HCT116 (cell line): ENCODE measurements at regions not wholly inside any gene's neighbourhood (a gene's known extent, or its start where the extent isn't known, plus 50 kb on each side); places are given as distances from the start of the nearest gene placed in this dataset.

Source experiments
- ATAC-seq: fragments of 200-7000 bp; cut with Tn5 transposase; 2 replicates; pipeline ENCODE4 v1.9.1; 2020; ENCODE audit warnings: mild to moderate bottlenecking, moderate library complexity
- BruUV-seq: library from RNA; stranded (reverse); fragments of 400-500 nt; replicated peaks from 2 replicates; lab custom pipeline; 2021; lab: Mats Ljungman, UMichigan
- CTCF ChIA-PET: fragments of 300-600 bp; sonication (Branson Sonifier 250); formaldehyde crosslinking; loops from one replicate; lab custom pipeline; 2021; ENCODE audit warnings: antibody characterized with exemption; lab: Charles Lee
- POLR2A ChIA-PET: fragments of 300-600, 350-600 bp; sonication (Branson Sonifier 250); formaldehyde crosslinking; loops from one replicate; lab custom pipeline; 2021; ENCODE audit warnings: antibody characterized with exemption; lab: Charles Lee
- RAD21 ChIA-PET, 2 experiments: fragments of 300-600 bp; sonication (Branson Sonifier 250); formaldehyde crosslinking; loops; one replicate each; lab custom pipeline; 2023; ENCODE audit warnings: low total read pairs in 2 of 2; ENCODE audit not compliant: uncharacterized antibody in 2 of 2, unreplicated experiment in 2 of 2, low non-redundant PET in 1 of 2; lab: Charles Lee
- DNase-seq: peaks from one replicate; pipeline ENCODE4 v3.0.0-alpha.2; 2010; ENCODE audit warnings: low read depth, low spot score
- H2AFZ ChIP-seq: fragments of 200-600 bp; shearing (Covaris generic), sonication (generic); 2 replicates; pipeline ENCODE4 v1.6.1; 2017; ENCODE audit warnings: low read depth, mixed run types, mixed read lengths, antibody characterized with exemption, low read length; ENCODE audit not compliant: poor library complexity, severe bottlenecking
- H3K27ac ChIP-seq: 2 replicates; pipeline ENCODE4 v1.5.1; 2012; ENCODE audit warnings: low read depth, low read length
- H3K27me3 ChIP-seq: fragments of 200-600 bp; sonication (generic); 2 replicates; pipeline ENCODE4 v1.6.1; 2016; ENCODE audit warnings: mixed run types, low read length, mixed read lengths; ENCODE audit not compliant: insufficient read depth
- H3K36me3 ChIP-seq, 2 experiments: fragments of 200-500 bp in 1 of 2; fragments of 200-600 bp in 1 of 2; sonication (Bioruptor generic) in 1 of 2; sonication (generic) in 1 of 2; 2 replicates each; pipeline versions ENCODE4 v1.5.1 to v1.6.1; 2014 to 2016; ENCODE audit warnings: low read length in 2 of 2, inconsistent platforms in 1 of 2, mixed read lengths in 1 of 2, mixed run types in 1 of 2; ENCODE audit not compliant: insufficient read depth in 2 of 2, control insufficient read depth in 1 of 2
- H3K4me1 ChIP-seq, 2 experiments: fragments of 200-600 bp in 1 of 2; sonication (generic) in 1 of 2; 2 replicates each; pipeline versions ENCODE4 v1.5.1 to v1.6.1; 2012 to 2017; ENCODE audit warnings: low read length in 2 of 2, inconsistent platforms in 1 of 2, mild to moderate bottlenecking in 1 of 2, mixed read lengths in 1 of 2, mixed run types in 1 of 2, moderate library complexity in 1 of 2; ENCODE audit not compliant: insufficient read depth in 2 of 2, control insufficient read depth in 1 of 2
- H3K4me2 ChIP-seq: fragments of 200-600 bp; sonication (generic); 2 replicates; pipeline ENCODE4 v1.6.1; 2017; ENCODE audit warnings: mixed run types, low read length, mixed read lengths
- H3K4me3 ChIP-seq, 2 experiments: fragments of 200-600 bp in 1 of 2; sonication (generic) in 1 of 2; replicated peaks in 1 of 2; 2 replicates each; pipeline ENCODE4 v1.5.1; 2011 to 2016; ENCODE audit warnings: low read length in 2 of 2, control low read depth in 1 of 2, low read depth in 1 of 2, mild to moderate bottlenecking in 1 of 2, mixed read lengths in 1 of 2, mixed run types in 1 of 2
- H3K79me2 ChIP-seq: fragments of 200-600 bp; sonication (generic); 2 replicates; pipeline ENCODE4 v1.6.1; 2017; ENCODE audit warnings: mild to moderate bottlenecking, mixed run types, low read length, moderate library complexity, mixed read lengths; ENCODE audit not compliant: insufficient read depth
- H3K9ac ChIP-seq: fragments of 200-600 bp; sonication (generic); 2 replicates; pipeline ENCODE4 v1.6.1; 2016; ENCODE audit warnings: low read length, mixed read lengths
- H3K9me2 ChIP-seq: fragments of 200-600 bp; sonication (generic), shearing (Covaris generic); 2 replicates; pipeline ENCODE4 v1.6.1; 2017; ENCODE audit warnings: mixed run types, mild to moderate bottlenecking, moderate library complexity; ENCODE audit not compliant: insufficient read depth
- H3K9me3 ChIP-seq, 2 experiments: fragments of 200-500 bp in 1 of 2; fragments of 200-600 bp in 1 of 2; sonication (Bioruptor generic) in 1 of 2; sonication (generic) in 1 of 2; 2 replicates each; pipeline ENCODE4 v1.6.1; 2014 to 2017; ENCODE audit warnings: low read length in 2 of 2, mixed read lengths in 2 of 2, inconsistent platforms in 1 of 2, low read depth in 1 of 2, mild to moderate bottlenecking in 1 of 2, mixed run types in 1 of 2, moderate library complexity in 1 of 2; ENCODE audit not compliant: control insufficient read depth in 1 of 2, insufficient read depth in 1 of 2
- H4K20me1 ChIP-seq: fragments of 200-600 bp; sonication (generic), shearing (Covaris generic); 2 replicates; pipeline ENCODE4 v1.6.1; 2017; ENCODE audit warnings: mixed run types, mild to moderate bottlenecking, moderate library complexity; ENCODE audit not compliant: insufficient read depth
- ATF3 ChIP-seq: IDR thresholded peaks from 2 replicates; pipeline ENCODE4 v1.6.1; 2012
- CEBPB ChIP-seq: IDR thresholded peaks from 2 replicates; pipeline ENCODE4 v1.6.1; 2012; ENCODE audit warnings: low read depth
- EZH2 ChIP-seq: fragments of 200-600 bp; sonication (generic); IDR thresholded peaks from 2 replicates; pipeline ENCODE4 v1.6.1; 2017; ENCODE audit warnings: antibody characterized with exemption, mixed run types
- EZH2phosphoT487 ChIP-seq: fragments of 200-600 bp; IDR thresholded peaks from 2 replicates; pipeline ENCODE4 v1.6.1; 2018; ENCODE audit warnings: antibody characterized with exemption, borderline replicate concordance
- FOSL1 ChIP-seq: IDR thresholded peaks from 2 replicates; pipeline ENCODE4 v1.6.1; 2012; ENCODE audit warnings: low read depth
- RAD21 ChIP-seq: IDR thresholded peaks from 2 replicates; pipeline ENCODE4 v1.6.1; 2012; ENCODE audit warnings: low read depth, mild to moderate bottlenecking
- SIN3A ChIP-seq: IDR thresholded peaks from 2 replicates; pipeline ENCODE4 v1.6.1; 2012; ENCODE audit warnings: low read depth
- SP1 ChIP-seq: IDR thresholded peaks from 2 replicates; pipeline ENCODE4 v1.6.1; 2012; ENCODE audit warnings: low read depth
- TCF7L2 ChIP-seq: IDR thresholded peaks from 2 replicates; pipeline ENCODE4 v1.7.0; 2011; ENCODE audit warnings: borderline replicate concordance, inconsistent platforms; ENCODE audit not compliant: insufficient read depth, insufficient read length; ENCODE audit errors: extremely low read depth
- YY1 ChIP-seq: IDR thresholded peaks from 2 replicates; pipeline ENCODE4 v1.6.1; 2011; ENCODE audit warnings: low read length, low read depth, moderate library complexity, mild to moderate bottlenecking; ENCODE audit not compliant: insufficient replicate concordance; ENCODE audit errors: extremely low read depth
- ZNF274 ChIP-seq: fragments of 200-500 bp; sonication (Bioruptor generic); IDR thresholded peaks from 2 replicates; pipeline ENCODE4 v1.6.1; 2014; ENCODE audit warnings: mild to moderate bottlenecking, low read depth, low read length, inconsistent platforms
- intact Hi-C: fragments of 100-400 bp; cut with micrococcal nuclease; formaldehyde crosslinking; loops from 2 replicates; pipeline ENCODE4 v1.10.0; 2022
- TF ChIP-seq, protein P1 (sequence below): IDR thresholded peaks from 2 replicates; pipeline ENCODE4 v1.6.1; 2011; ENCODE audit warnings: mild to moderate bottlenecking, low read length, moderate library complexity; ENCODE audit not compliant: insufficient replicate concordance; ENCODE audit errors: extremely low read depth

DNA sequence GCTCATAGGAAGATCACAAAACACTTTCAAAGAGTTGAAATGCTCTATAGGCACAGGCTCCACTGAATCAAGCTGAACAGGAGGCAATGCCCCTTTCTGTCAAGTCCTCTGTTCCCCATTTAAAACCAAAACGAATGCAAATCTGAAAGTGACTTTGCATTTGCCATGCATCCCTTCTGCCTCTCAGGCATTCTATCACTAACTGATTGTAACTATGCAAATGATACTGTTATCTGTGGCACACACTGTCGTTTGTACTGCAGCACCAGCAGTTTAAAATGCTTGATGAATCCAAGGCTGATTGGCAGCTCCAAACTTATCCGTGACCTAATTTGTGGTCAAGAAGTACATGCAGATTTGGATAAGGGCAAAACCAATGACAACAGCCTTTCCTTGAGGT lies 1067.5 kb upstream of the MAP3K7 start:
- no peak overlapping the region for H3K4me2 ChIP-seq
- no peak for ATAC-seq
- no peak overlapping the region for H3K4me3 ChIP-seq
- H3K79me2 ChIP-seq, result no peaks in the 10 kb centered on the region
- H3K36me3 ChIP-seq, result no peaks in the 10 kb centered on the region
- H3K27me3 ChIP-seq, result no peaks in the 10 kb centered on the region
- DNase-seq, result no peak
- ChIA-PET CTCF (no interaction called here), POLR2A (no interaction called here), RAD21 (no interaction called here)
- H3K4me1 ChIP-seq, result no peaks in the 10 kb centered on the region
- no peak overlapping the region for H3K9ac ChIP-seq
- no peak overlapping the region for H2AFZ ChIP-seq
- BruUV-seq, result no TSS peak
- H3K9me2 ChIP-seq, result no peaks in the 10 kb centered on the region
- H3K9me3 ChIP-seq, result peaks cover 8 to 18% of the 10 kb centered on the region in 2 experiments; a peak in 2 of 4 replicates
- intact Hi-C loops, result no loop called here
- H3K27ac ChIP-seq, result no peak overlapping the region
- no peak for TF ChIP-seq YY1
- no peaks in the 10 kb centered on the region for H4K20me1 ChIP-seq

DNA sequence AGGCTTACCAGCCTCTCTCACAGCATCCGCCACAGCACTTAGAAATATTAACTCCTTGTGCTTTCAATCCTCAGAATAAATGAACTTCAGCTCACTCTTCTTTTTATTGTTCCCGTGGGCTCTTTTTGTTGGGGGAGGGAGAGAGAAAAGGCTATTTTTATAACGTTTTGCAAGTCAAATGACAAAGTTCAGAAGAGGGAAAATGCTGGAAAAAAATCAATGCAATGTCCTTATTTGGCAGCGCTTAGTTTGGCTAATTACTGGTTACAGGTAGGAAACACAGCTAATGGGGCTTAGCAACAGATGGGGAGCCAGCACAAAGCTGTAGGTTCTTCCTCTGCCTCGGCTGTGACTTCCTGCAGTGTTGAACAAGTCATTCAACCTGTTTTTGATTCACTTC lies 1067.0 kb upstream of the MAP3K7 start:
- H2AFZ ChIP-seq, result no peak overlapping the region

More for the DNA sequence above, 1067.0 kb upstream of the MAP3K7 start:
- Histone ChIP-seq H3K4me3 (no peak overlapping the region), H3K27ac (no peak overlapping the region), H4K20me1 (no peaks in the 10 kb centered on the region), H3K9me2 (no peaks in the 10 kb centered on the region), H3K79me2 (no peaks in the 10 kb centered on the region), H3K9me3 (peaks cover 8 to 19% of the 10 kb centered on the region in 2 experiments; a peak in 2 of 4 replicates), H3K27me3 (no peaks in the 10 kb centered on the region), H3K4me1 (no peaks in the 10 kb centered on the region), H3K36me3 (no peaks in the 10 kb centered on the region), H3K9ac (no peak overlapping the region), H3K4me2 (no peak overlapping the region)
- ChIA-PET CTCF (no interaction called here), POLR2A (no interaction called here), RAD21 (no interaction called here)
- no peak for DNase-seq
- no peak for TF ChIP-seq EZH2
- TF ChIP-seq ZNF274, result no peak
- no peak for TF ChIP-seq CEBPB
- no peak for TF ChIP-seq SP1
- TF ChIP-seq EZH2phosphoT487, result no peak
- TF ChIP-seq FOSL1, result no peak
- no peak for TF ChIP-seq SIN3A
- no peak for TF ChIP-seq TCF7L2
- TF ChIP-seq ATF3, result no peak
- TF ChIP-seq, protein P1, sequence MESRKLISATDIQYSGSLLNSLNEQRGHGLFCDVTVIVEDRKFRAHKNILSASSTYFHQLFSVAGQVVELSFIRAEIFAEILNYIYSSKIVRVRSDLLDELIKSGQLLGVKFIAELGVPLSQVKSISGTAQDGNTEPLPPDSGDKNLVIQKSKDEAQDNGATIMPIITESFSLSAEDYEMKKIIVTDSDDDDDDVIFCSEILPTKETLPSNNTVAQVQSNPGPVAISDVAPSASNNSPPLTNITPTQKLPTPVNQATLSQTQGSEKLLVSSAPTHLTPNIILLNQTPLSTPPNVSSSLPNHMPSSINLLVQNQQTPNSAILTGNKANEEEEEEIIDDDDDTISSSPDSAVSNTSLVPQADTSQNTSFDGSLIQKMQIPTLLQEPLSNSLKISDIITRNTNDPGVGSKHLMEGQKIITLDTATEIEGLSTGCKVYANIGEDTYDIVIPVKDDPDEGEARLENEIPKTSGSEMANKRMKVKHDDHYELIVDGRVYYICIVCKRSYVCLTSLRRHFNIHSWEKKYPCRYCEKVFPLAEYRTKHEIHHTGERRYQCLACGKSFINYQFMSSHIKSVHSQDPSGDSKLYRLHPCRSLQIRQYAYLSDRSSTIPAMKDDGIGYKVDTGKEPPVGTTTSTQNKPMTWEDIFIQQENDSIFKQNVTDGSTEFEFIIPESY, result no peak
- TF ChIP-seq RAD21, result no peak
- no TSS peak for BruUV-seq
- ATAC-seq, result no peak
- intact Hi-C loops, result no loop called here
